Activated CD8-positive, alpha-beta memory T cell treated with anti-CD3 and anti-CD28 coated beads, Interleukin-2, amount 10 ng/mL, durations not matched to agents 7 days and 5 days (primary cell): ENCODE measurements at regions not wholly inside any gene's neighbourhood (a gene's known extent, or its start where the extent isn't known, plus 50 kb on each side); places are given as distances from the start of the nearest gene placed in this dataset.
"Not testable (repeated sequence)": the region's sequence is repeated elsewhere in the genome, so short reads cannot be mapped to it uniquely, and the experiment has no call there.

ENCODE experiments used
- ATAC-seq: fragments of 150-1000 bp; cut with Tn5 transposase; one replicate; pipeline ENCODE4 v1.10.0; 2021; ENCODE audit warnings: moderate library complexity
- CTCF ChIA-PET: fragments of 350-600 bp; sonication (Branson Sonifier 250); formaldehyde crosslinking; loops from one replicate; lab custom pipeline; 2021; ENCODE audit warnings: antibody characterized with exemption; lab: Charles Lee
- DNase-seq: peaks from one replicate; pipeline ENCODE4 v3.0.0-alpha.2; 2020
- H3K27ac Mint-ChIP-seq: one replicate; pipeline ENCODE4 v1.8.0; 2021; ENCODE audit warnings: mild to moderate bottlenecking, mixed read lengths
- H3K27me3 Mint-ChIP-seq: one replicate; pipeline ENCODE4 v1.8.0; 2021; ENCODE audit warnings: mixed read lengths
- H3K36me3 Mint-ChIP-seq: one replicate; pipeline ENCODE4 v1.8.0; 2021; ENCODE audit warnings: mild to moderate bottlenecking, mixed read lengths
- H3K4me1 Mint-ChIP-seq: one replicate; pipeline ENCODE4 v1.8.0; 2021; ENCODE audit warnings: mixed read lengths
- H3K4me3 Mint-ChIP-seq: one replicate; pipeline ENCODE4 v1.8.0; 2021; ENCODE audit warnings: mild to moderate bottlenecking, moderate library complexity, mixed read lengths
- H3K9me3 Mint-ChIP-seq: one replicate; pipeline ENCODE4 v1.8.0; 2022; ENCODE audit warnings: low read depth, mixed read lengths

DNA sequence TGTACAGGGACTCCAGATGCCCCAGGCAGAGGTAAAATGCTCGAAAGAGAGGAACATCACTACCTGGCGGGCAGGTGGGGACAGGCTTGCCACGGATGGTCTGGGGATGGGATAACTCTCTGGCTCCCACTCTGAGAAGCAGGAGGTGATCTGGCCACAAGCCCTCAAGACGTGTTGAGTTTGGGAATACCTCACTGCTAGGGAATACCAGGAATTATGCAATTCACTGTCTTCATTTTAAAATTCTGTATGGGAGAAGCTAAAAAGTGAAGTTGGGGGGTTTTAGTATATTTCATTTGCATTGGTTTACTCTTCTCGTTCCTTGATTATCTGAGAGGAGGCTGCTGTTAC lies 510.4 kb downstream of the CCDC171 start:
- DNase-seq (no peak), ATAC-seq (no peak)
- peaks cover 2% of the 10 kb centered on the region for H3K4me1 Mint-ChIP-seq
- no peak overlapping the region for H3K4me3 Mint-ChIP-seq
- no peak overlapping the region for H3K27ac Mint-ChIP-seq
- H3K36me3 Mint-ChIP-seq = no peaks in the 10 kb centered on the region
- peaks cover 5% of the 10 kb centered on the region for H3K9me3 Mint-ChIP-seq
- CTCF ChIA-PET = no interaction called here
- H3K27me3 Mint-ChIP-seq = no peaks in the 10 kb centered on the region

DNA sequence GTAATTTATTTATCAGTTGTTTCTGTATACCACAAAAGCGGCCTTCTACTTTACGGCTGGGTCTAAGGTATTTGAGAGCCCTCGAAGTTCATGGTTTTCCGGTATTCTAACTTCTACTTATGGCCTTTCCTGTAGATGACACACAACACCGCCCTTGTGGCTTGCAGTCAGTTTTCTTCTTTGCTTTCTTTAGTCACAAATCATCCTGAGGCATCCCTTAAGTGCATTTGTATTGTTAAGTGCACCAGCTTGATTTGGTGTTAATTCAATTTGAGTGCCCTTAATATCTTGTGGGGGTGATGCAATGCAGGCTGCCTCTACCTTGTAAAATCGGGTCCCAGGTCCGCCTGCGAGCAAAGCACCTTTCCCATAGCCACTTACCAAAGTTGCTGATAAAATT lies 511.9 kb downstream of the CCDC171 start:
- CTCF ChIA-PET = no interaction called here
- H3K27ac Mint-ChIP-seq = no peak overlapping the region
- H3K36me3 Mint-ChIP-seq = no peaks in the 10 kb centered on the region
- peaks cover 7% of the 10 kb centered on the region for H3K9me3 Mint-ChIP-seq
- DNase-seq (no peak), ATAC-seq (no peak)
- no peaks in the 10 kb centered on the region for H3K27me3 Mint-ChIP-seq
- no peak overlapping the region for H3K4me3 Mint-ChIP-seq
- H3K4me1 Mint-ChIP-seq = no peaks in the 10 kb centered on the region

GRCh38 chr9:16066201-16066600 lies 513.4 kb downstream of the CCDC171 start:
- H3K36me3 Mint-ChIP-seq, H3K27ac Mint-ChIP-seq, H3K9me3 Mint-ChIP-seq, ATAC-seq, DNase-seq, H3K4me3 Mint-ChIP-seq, CTCF ChIA-PET, H3K4me1 Mint-ChIP-seq, H3K27me3 Mint-ChIP-seq: not testable (repeated sequence)

GRCh38 chr9:16068476-16068875 lies 515.6 kb downstream of the CCDC171 start:
- Mint-ChIP-seq H3K4me1 (no peaks in the 10 kb centered on the region), H3K4me3 (no peak overlapping the region), H3K9me3 (peaks cover 5% of the 10 kb centered on the region), H3K36me3 (no peaks in the 10 kb centered on the region), H3K27me3 (no peaks in the 10 kb centered on the region), H3K27ac (no peak overlapping the region)
- DNase-seq (no peak), ATAC-seq (no peak)
- CTCF ChIA-PET = no interaction called here

- ATAC-seq (no peak), DNase-seq (no peak)
- Mint-ChIP-seq H3K4me1 (no peaks in the 10 kb centered on the region), H3K27ac (no peak overlapping the region), H3K27me3 (no peaks in the 10 kb centered on the region), H3K4me3 (no peak overlapping the region), H3K36me3 (no peaks in the 10 kb centered on the region), H3K9me3 (peaks cover 3% of the 10 kb centered on the region)
- CTCF ChIA-PET = no interaction called here
Measured at GRCh38 chr9:16069249-16069648, 516.4 kb downstream of the CCDC171 start.

DNA sequence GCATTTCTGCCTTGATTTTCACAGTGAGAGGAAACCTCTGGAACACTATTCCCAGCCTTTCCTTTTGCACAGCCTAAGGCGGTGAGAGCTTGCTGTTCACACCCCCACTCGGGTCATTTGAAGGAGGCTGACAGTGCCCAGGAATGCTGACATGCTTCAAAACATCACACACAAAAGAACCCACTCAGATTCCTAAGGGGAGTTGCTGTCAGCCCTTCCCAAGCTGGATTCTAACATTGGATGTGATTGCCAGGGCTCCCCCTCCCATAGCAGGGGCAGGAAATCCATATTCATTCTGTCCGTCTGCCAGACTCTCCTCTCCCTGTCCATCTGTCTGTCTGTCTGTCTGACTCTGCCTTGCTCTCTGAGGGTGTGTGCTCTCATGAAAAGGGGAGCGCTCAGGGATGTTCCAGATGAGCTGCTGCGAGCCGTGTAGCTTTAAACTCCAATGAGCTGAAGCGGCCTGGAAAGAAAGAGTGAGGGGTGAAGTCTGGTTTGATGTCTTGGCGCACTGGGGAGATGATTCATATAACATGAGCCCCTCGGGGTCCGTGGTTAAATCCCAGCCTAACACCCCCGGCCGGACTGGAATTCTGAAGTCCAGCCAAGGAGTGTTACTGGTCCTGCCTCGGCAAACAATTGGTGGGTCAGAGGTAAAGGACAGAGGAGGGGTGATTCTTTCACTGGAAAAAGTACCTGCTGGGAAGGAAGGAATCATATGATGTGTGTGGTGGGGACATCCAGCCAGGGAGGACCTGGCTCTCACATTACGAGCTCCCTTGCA lies 517.0 kb downstream of the CCDC171 start:
- DNase-seq (no peak), ATAC-seq (no peak)
- no peaks in the 10 kb centered on the region for H3K4me1 Mint-ChIP-seq
- H3K9me3 Mint-ChIP-seq = peaks cover 3% of the 10 kb centered on the region
- no peaks in the 10 kb centered on the region for H3K36me3 Mint-ChIP-seq
- CTCF ChIA-PET = no interaction called here
- no peaks in the 10 kb centered on the region for H3K27me3 Mint-ChIP-seq
- no peak overlapping the region for H3K27ac Mint-ChIP-seq
- no peak overlapping the region for H3K4me3 Mint-ChIP-seq

GRCh38 chr9:16070455-16071145 lies 517.8 kb downstream of the CCDC171 start:
- CTCF ChIA-PET = no interaction called here
- DNase-seq (no peak), ATAC-seq (no peak)
- H3K4me3 Mint-ChIP-seq = no peak overlapping the region
- H3K27ac Mint-ChIP-seq = no peak overlapping the region
- H3K4me1 Mint-ChIP-seq = no peaks in the 10 kb centered on the region
- no peaks in the 10 kb centered on the region for H3K36me3 Mint-ChIP-seq
- peaks cover 3% of the 10 kb centered on the region for H3K9me3 Mint-ChIP-seq
- no peaks in the 10 kb centered on the region for H3K27me3 Mint-ChIP-seq

GRCh38 chr9:16071400-16071799 lies 518.6 kb downstream of the CCDC171 start:
- no peak for ATAC-seq
- Mint-ChIP-seq H3K27me3 (no peaks in the 10 kb centered on the region), H3K36me3 (no peaks in the 10 kb centered on the region), H3K4me3 (no peak overlapping the region), H3K9me3 (peaks cover 3% of the 10 kb centered on the region), H3K4me1 (no peaks in the 10 kb centered on the region), H3K27ac (no peak overlapping the region)
- CTCF ChIA-PET = no interaction called here
- no peak for DNase-seq

DNA sequence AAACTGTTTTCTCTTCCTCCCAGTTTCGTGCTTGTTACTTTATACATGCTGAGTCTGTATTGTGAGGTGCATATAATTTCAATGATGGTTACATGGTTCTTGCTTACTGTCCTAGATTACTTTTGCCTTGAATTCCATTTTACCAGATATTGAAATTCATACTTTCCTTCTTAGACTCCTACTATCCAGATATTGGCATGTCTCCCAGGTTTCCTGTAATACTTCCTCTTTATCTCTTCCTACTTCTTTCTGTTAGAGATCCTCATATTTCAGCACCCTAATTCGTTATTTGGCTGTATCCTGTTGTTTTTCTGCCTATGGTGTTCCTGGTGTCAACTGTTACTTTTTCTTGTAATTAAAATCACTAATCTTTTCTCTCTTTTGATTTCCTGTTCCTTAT lies 522.1 kb downstream of the CCDC171 start:
- ATAC-seq = no peak
- DNase-seq = no peak
- CTCF ChIA-PET = no interaction called here
- no peaks in the 10 kb centered on the region for H3K27me3 Mint-ChIP-seq
- H3K4me1 Mint-ChIP-seq = no peaks in the 10 kb centered on the region
- no peaks in the 10 kb centered on the region for H3K9me3 Mint-ChIP-seq
- H3K27ac Mint-ChIP-seq = no peak overlapping the region
- H3K4me3 Mint-ChIP-seq = no peak overlapping the region
- no peaks in the 10 kb centered on the region for H3K36me3 Mint-ChIP-seq

- H3K4me1 Mint-ChIP-seq = no peaks in the 10 kb centered on the region
- H3K27me3 Mint-ChIP-seq = no peaks in the 10 kb centered on the region
- H3K4me3 Mint-ChIP-seq = no peak overlapping the region
- CTCF ChIA-PET = no interaction called here
- ATAC-seq (no peak), DNase-seq (no peak)
- H3K27ac Mint-ChIP-seq = no peak overlapping the region
- H3K36me3 Mint-ChIP-seq = no peaks in the 10 kb centered on the region
- no peaks in the 10 kb centered on the region for H3K9me3 Mint-ChIP-seq
Measured at GRCh38 chr9:16075696-16076095, 522.9 kb downstream of the CCDC171 start.

GRCh38 chr9:16076511-16076910 lies 523.7 kb downstream of the CCDC171 start:
- no peaks in the 10 kb centered on the region for H3K4me1 Mint-ChIP-seq
- H3K27me3 Mint-ChIP-seq = no peaks in the 10 kb centered on the region
- no peaks in the 10 kb centered on the region for H3K9me3 Mint-ChIP-seq
- no peak overlapping the region for H3K4me3 Mint-ChIP-seq
- no peak overlapping the region for H3K27ac Mint-ChIP-seq
- DNase-seq = no peak
- no peaks in the 10 kb centered on the region for H3K36me3 Mint-ChIP-seq
- CTCF ChIA-PET = no interaction called here
- no peak for ATAC-seq

DNA sequence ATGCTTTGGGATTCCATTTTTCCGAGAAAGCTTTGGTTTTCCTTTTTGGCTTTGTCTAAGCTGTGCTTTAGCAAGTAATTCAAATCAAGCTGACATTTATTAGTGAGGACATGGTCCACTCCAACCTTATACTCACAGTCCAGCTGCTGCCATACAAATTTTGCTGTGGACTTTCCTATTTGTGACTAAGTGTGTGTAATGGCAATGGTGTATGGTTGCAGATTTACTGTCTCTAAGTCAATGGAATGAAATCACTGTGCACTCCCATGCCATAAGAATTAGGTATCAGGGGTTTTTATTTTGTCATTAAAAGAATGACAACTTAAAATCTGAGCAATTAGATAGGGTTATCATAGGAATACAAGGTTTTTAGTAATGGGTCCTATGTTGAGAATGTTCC lies 530.0 kb downstream of the CCDC171 start:
- H3K4me1 Mint-ChIP-seq = no peaks in the 10 kb centered on the region
- H3K27me3 Mint-ChIP-seq = no peaks in the 10 kb centered on the region
- peaks cover 3% of the 10 kb centered on the region for H3K9me3 Mint-ChIP-seq
- H3K27ac Mint-ChIP-seq = no peak overlapping the region
- CTCF ChIA-PET = no interaction called here
- no peak overlapping the region for H3K4me3 Mint-ChIP-seq
- no peak for ATAC-seq
- DNase-seq = no peak
- H3K36me3 Mint-ChIP-seq = no peaks in the 10 kb centered on the region

DNA sequence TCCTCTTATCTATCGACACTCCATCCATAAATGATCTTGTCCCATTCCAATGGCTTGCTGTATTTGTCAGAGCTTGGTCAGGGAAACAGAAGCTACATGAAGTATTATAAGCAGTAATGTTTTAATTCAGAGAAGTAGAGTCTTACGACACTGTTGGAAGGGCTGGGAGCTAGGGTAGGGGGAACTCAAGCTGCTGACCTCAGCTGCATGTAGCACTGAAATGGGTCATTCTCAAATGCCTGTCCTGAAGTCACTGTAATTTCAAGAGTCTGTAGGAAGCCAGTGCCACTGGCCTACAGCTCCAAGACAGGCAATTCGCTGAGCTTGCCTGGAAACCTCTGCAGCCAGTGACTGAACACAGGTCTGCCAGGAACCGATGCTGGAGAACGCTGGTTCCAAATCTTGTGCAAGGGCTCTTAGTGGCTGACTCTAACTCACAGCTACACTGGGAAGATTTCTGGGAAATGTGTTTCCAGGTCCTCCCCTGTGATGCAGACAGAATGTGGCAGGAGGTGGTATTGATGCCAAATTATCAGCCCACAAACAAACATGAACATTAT lies 532.4 kb downstream of the CCDC171 start:
- Mint-ChIP-seq H3K27me3 (no peaks in the 10 kb centered on the region), H3K4me1 (no peaks in the 10 kb centered on the region), H3K27ac (no peak overlapping the region), H3K9me3 (peaks cover 7% of the 10 kb centered on the region), H3K4me3 (no peak overlapping the region), H3K36me3 (no peaks in the 10 kb centered on the region)
- CTCF ChIA-PET = no interaction called here
- ATAC-seq (no peak), DNase-seq (no peak)

DNA sequence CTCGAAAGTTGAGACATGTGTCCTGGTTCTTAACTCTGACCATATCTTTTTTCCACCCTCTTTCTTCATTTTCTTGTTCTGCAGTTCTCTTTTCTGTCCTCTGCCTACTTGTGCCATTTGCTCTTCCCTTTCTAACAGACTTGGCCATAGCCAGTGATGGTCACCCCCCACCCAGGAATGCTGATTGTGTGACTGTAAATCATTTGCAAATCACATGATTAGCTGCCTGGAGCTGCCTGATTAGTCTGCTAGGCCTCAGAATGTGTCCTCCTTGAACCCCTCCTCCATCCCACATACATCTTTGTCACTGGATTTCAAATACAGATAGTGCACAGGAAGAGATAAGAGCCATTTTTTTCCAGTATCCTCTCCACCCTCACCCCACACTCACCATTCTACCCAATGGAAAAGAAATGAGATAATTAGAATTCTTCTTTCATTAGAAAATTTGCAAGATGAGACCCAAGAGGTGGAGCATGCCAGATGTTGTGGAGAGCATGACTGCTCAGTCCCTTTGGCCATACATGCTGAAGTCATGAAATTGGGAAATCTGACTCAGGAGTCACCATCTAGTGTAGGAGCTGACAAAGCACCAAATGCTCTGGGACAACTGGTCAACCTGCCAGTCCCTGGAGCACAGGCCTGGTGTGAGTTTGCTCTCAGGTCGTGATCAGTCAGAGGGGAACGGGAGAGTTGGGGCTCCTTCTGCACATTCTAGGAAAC lies 538.2 kb downstream of the CCDC171 start:
- CTCF ChIA-PET = no interaction called here
- no peak for DNase-seq
- H3K27ac Mint-ChIP-seq = no peak overlapping the region

More for the DNA sequence above, 538.2 kb downstream of the CCDC171 start:
- no peaks in the 10 kb centered on the region for H3K36me3 Mint-ChIP-seq
- no peak for ATAC-seq
- no peaks in the 10 kb centered on the region for H3K27me3 Mint-ChIP-seq
- H3K9me3 Mint-ChIP-seq = peaks cover 11% of the 10 kb centered on the region
- H3K4me1 Mint-ChIP-seq = no peaks in the 10 kb centered on the region
- H3K4me3 Mint-ChIP-seq = no peak overlapping the region
